ENCODE measurements at regions not wholly inside any gene's neighbourhood (a gene's known extent, or its start where the extent isn't known, plus 50 kb on each side); places are given as distances from the start of the nearest gene placed in this dataset.
"Not testable (repeated sequence)": the region's sequence is repeated elsewhere in the genome, so short reads cannot be mapped to it uniquely, and the experiment has no call there.

GRCh38 chr1:181222972-181223505 lies 134.5 kb downstream of the IER5 start:
- H2BK120ac ChIP-seq (ENCODE audit: low read depth, low read length) = no peak overlapping the region
- H4K91ac ChIP-seq (ENCODE audit: insufficient read depth, low read depth, low read length) = no peak overlapping the region
- in situ Hi-C loops (cut with MboI; ENCODE audit: low sequenced_read_pairs) = loop anchor here (25.0 kb wide), 1 partner anchor 839 kb away; the partner anchor contains the start of gene ZNF648
- H3K14ac ChIP-seq (replicated peaks; ENCODE audit: low read depth, low read length) = no peak overlapping the region
- intact Hi-C loops (cut with micrococcal nuclease) = no loop called here
- no peaks in the 10 kb centered on the region for H3K9me1 ChIP-seq (ENCODE audit: insufficient read depth, low read length)
- no peak overlapping the region for H3K9ac ChIP-seq (ENCODE audit: low read depth, low read length)
- POLR2A ChIA-PET (ENCODE audit: unreplicated experiment) = no interaction called here
- CTCF ChIA-PET = no interaction called here
- no peak overlapping the region for H4K5ac ChIP-seq (ENCODE audit: low read depth, low read length)
- TF ChIP-seq RFX5 (IDR thresholded peaks at IDR 0.05; ENCODE audit: low read depth, low read length) (no peak), BHLHE40 (IDR thresholded peaks at IDR 0.05; ENCODE audit: low read depth, low read length) (no peak), RAD21 (IDR thresholded peaks at IDR 0.05; ENCODE audit: low read length) (no peak)
- no peaks in the 10 kb centered on the region for H3K4me1 ChIP-seq (ENCODE audit: control insufficient read depth, insufficient read depth, low read length)
- no peak overlapping the region for H2BK20ac ChIP-seq (ENCODE audit: low read depth, low read length)
- no peaks in the 10 kb centered on the region for H3K79me1 ChIP-seq (ENCODE audit: low read depth in 1 of 2, low read length in 2 of 2)
- 58% methylated on average over 4 of the region's 7 CpGs; no CpG with 5 or more reads in 1 of the 2 experiments for WGBS, 2 experiments (ENCODE audit: extremely low coverage in 2 of 2, insufficient read length in 1 of 2)
- H3K4me3 ChIP-seq (ENCODE audit: insufficient read depth, low read depth, low read length) = no peak overlapping the region
- H2BK5ac ChIP-seq (ENCODE audit: low read depth, low read length, poor library complexity, severe bottlenecking) = no peak overlapping the region
- no peak overlapping the region for H2BK15ac ChIP-seq (ENCODE audit: low read depth, low read length)
- H3K9me3 ChIP-seq (ENCODE audit: control insufficient read depth, insufficient read depth, low read length) = no peaks in the 10 kb centered on the region
- ATAC-seq (ENCODE audit: low read depth) (no peak), DNase-seq (no peak)
- no peak overlapping the region for H3K56ac ChIP-seq (ENCODE audit: extremely low read depth, insufficient read depth, low read length)
- no peak overlapping the region for H3K23ac ChIP-seq (ENCODE audit: low read depth, low read length)
- no peaks in the 10 kb centered on the region; the same call in 1 of the 2 replicates for H3K27me3 ChIP-seq (ENCODE audit: control insufficient read depth, insufficient read depth, low read length)
- no peak overlapping the region for H3K4me2 ChIP-seq (ENCODE audit: low read depth, low read length)
- H3K27ac ChIP-seq (ENCODE audit: insufficient read depth, low read length) = no peak overlapping the region
- no peak overlapping the region for H2AK5ac ChIP-seq (ENCODE audit: low read depth, low read length)
- H3K18ac ChIP-seq (ENCODE audit: low read depth, low read length) = no peak overlapping the region
- no peak overlapping the region for H2AFZ ChIP-seq (replicated peaks; ENCODE audit: low read length, poor library complexity)
- H3K36me3 ChIP-seq (ENCODE audit: control insufficient read depth, insufficient read depth, low read length) = no peaks in the 10 kb centered on the region
- H2AK9ac ChIP-seq (replicated peaks; ENCODE audit: low read depth, low read length, poor library complexity) = no peak overlapping the region
- no peaks in the 10 kb centered on the region for H4K20me1 ChIP-seq (ENCODE audit: insufficient read depth, low read length)
- dilution Hi-C loops (cut with HindIII; ENCODE audit: low sequenced_read_pairs, unreplicated experiment) = loop anchor here (25.0 kb wide), 1 partner anchor 189 kb away; no protein-coding TSS in a partner anchor
- no peak overlapping the region for H4K8ac ChIP-seq (ENCODE audit: low read depth in 2 of 2, low read length in 2 of 2)
- no TSS peak for BruUV-seq (replicated peaks)
- H3K4ac ChIP-seq (ENCODE audit: low read depth, low read length) = no peak overlapping the region

DNA sequence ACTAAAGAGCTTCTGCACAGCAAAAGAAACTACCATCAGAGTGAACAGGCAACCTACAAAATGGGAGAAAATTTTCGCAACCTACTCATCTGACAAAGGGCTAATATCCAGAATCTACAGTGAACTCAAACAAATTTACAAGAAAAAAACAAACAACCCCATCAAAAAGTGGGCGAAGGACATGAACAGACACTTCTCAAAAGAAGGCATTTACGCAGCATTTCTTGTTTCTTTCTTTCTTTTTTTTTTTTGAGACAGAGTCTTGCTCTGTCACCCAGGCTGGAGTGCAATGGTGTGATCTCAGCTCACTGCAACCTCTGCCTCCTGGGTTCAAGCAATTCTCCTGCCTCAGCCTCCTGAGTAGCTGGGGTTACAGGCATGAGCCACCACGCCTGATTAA lies 138.2 kb downstream of the IER5 start:
- H2AFZ ChIP-seq (replicated peaks; ENCODE audit: low read length, poor library complexity); H4K91ac ChIP-seq (ENCODE audit: insufficient read depth, low read depth, low read length); intact Hi-C loops (cut with micrococcal nuclease); H3K9ac ChIP-seq (ENCODE audit: low read depth, low read length); H2AK5ac ChIP-seq (ENCODE audit: low read depth, low read length); H3K9me1 ChIP-seq (ENCODE audit: insufficient read depth, low read length); H3K18ac ChIP-seq (ENCODE audit: low read depth, low read length); H4K8ac ChIP-seq (ENCODE audit: low read depth in 2 of 2, low read length in 2 of 2); H3K27me3 ChIP-seq (ENCODE audit: control insufficient read depth, insufficient read depth, low read length); CTCF ChIA-PET; H3K14ac ChIP-seq (replicated peaks; ENCODE audit: low read depth, low read length); H3K4me3 ChIP-seq (ENCODE audit: insufficient read depth, low read depth, low read length); in situ Hi-C loops (cut with MboI; ENCODE audit: low sequenced_read_pairs); H2BK15ac ChIP-seq (ENCODE audit: low read depth, low read length); H3K4ac ChIP-seq (ENCODE audit: low read depth, low read length); H2AK9ac ChIP-seq (replicated peaks; ENCODE audit: low read depth, low read length, poor library complexity); H3K36me3 ChIP-seq (ENCODE audit: control insufficient read depth, insufficient read depth, low read length); H3K27ac ChIP-seq (ENCODE audit: insufficient read depth, low read length); H3K4me2 ChIP-seq (ENCODE audit: low read depth, low read length); DNase-seq; H2BK5ac ChIP-seq (ENCODE audit: low read depth, low read length, poor library complexity, severe bottlenecking); H3K56ac ChIP-seq (ENCODE audit: extremely low read depth, insufficient read depth, low read length); H3K9me3 ChIP-seq (ENCODE audit: control insufficient read depth, insufficient read depth, low read length); ATAC-seq (ENCODE audit: low read depth); H3K23ac ChIP-seq (ENCODE audit: low read depth, low read length); H4K20me1 ChIP-seq (ENCODE audit: insufficient read depth, low read length); H4K5ac ChIP-seq (ENCODE audit: low read depth, low read length); H3K4me1 ChIP-seq (ENCODE audit: control insufficient read depth, insufficient read depth, low read length); POLR2A ChIA-PET (ENCODE audit: unreplicated experiment); BruUV-seq (replicated peaks); H2BK20ac ChIP-seq (ENCODE audit: low read depth, low read length); H2BK120ac ChIP-seq (ENCODE audit: low read depth, low read length); H3K79me1 ChIP-seq (ENCODE audit: low read depth in 1 of 2, low read length in 2 of 2); dilution Hi-C loops (cut with HindIII; ENCODE audit: low sequenced_read_pairs, unreplicated experiment): not testable (repeated sequence)
- WGBS, 2 experiments (ENCODE audit: extremely low coverage in 2 of 2, insufficient read length in 1 of 2) = 43% methylated on average over 2 of the region's 4 CpGs; no CpG with 5 or more reads in 1 of the 2 experiments

All from IMR-90 (cell line).